H1 (cell line): ENCODE measurements at regions not wholly inside any gene's neighbourhood (a gene's known extent, or its start where the extent isn't known, plus 50 kb on each side); places are given as distances from the start of the nearest gene placed in this dataset.

ENCODE experiments used
- EGR1 ChIP-seq: IDR thresholded peaks from 2 replicates; pipeline ENCODE4 v1.6.1; 2011; ENCODE audit warnings: low read depth, low read length, borderline replicate concordance
- TF ChIP-seq, protein P1 (sequence below): fragments of 300-600 bp; sonication (generic); IDR thresholded peaks from 2 replicates; pipeline ENCODE4 v1.7.1; 2012; ENCODE audit warnings: low read length, moderate library complexity, mild to moderate bottlenecking, inconsistent platforms; ENCODE audit not compliant: insufficient replicate concordance

DNA sequence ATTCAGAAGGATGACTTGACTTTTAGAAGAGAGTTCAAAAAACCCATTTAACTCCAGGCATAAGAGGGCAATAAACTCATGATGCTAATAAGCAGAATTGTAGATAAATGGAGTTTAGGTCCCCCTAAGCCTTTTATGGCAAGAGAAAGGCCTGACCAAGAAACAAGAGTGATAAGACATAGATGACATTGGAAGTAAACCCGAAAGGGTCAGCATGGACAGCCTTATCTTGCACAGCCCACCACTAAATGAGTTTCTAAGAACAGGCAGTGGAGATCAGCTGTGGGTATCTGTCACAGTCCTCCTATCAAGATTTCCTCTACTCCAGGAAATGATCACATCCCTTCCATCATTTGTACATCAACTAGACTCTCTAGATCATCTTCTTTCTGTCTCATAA, 457.9 kb upstream of the ADAMTS9 start (continued):
- TF ChIP-seq, protein P1, sequence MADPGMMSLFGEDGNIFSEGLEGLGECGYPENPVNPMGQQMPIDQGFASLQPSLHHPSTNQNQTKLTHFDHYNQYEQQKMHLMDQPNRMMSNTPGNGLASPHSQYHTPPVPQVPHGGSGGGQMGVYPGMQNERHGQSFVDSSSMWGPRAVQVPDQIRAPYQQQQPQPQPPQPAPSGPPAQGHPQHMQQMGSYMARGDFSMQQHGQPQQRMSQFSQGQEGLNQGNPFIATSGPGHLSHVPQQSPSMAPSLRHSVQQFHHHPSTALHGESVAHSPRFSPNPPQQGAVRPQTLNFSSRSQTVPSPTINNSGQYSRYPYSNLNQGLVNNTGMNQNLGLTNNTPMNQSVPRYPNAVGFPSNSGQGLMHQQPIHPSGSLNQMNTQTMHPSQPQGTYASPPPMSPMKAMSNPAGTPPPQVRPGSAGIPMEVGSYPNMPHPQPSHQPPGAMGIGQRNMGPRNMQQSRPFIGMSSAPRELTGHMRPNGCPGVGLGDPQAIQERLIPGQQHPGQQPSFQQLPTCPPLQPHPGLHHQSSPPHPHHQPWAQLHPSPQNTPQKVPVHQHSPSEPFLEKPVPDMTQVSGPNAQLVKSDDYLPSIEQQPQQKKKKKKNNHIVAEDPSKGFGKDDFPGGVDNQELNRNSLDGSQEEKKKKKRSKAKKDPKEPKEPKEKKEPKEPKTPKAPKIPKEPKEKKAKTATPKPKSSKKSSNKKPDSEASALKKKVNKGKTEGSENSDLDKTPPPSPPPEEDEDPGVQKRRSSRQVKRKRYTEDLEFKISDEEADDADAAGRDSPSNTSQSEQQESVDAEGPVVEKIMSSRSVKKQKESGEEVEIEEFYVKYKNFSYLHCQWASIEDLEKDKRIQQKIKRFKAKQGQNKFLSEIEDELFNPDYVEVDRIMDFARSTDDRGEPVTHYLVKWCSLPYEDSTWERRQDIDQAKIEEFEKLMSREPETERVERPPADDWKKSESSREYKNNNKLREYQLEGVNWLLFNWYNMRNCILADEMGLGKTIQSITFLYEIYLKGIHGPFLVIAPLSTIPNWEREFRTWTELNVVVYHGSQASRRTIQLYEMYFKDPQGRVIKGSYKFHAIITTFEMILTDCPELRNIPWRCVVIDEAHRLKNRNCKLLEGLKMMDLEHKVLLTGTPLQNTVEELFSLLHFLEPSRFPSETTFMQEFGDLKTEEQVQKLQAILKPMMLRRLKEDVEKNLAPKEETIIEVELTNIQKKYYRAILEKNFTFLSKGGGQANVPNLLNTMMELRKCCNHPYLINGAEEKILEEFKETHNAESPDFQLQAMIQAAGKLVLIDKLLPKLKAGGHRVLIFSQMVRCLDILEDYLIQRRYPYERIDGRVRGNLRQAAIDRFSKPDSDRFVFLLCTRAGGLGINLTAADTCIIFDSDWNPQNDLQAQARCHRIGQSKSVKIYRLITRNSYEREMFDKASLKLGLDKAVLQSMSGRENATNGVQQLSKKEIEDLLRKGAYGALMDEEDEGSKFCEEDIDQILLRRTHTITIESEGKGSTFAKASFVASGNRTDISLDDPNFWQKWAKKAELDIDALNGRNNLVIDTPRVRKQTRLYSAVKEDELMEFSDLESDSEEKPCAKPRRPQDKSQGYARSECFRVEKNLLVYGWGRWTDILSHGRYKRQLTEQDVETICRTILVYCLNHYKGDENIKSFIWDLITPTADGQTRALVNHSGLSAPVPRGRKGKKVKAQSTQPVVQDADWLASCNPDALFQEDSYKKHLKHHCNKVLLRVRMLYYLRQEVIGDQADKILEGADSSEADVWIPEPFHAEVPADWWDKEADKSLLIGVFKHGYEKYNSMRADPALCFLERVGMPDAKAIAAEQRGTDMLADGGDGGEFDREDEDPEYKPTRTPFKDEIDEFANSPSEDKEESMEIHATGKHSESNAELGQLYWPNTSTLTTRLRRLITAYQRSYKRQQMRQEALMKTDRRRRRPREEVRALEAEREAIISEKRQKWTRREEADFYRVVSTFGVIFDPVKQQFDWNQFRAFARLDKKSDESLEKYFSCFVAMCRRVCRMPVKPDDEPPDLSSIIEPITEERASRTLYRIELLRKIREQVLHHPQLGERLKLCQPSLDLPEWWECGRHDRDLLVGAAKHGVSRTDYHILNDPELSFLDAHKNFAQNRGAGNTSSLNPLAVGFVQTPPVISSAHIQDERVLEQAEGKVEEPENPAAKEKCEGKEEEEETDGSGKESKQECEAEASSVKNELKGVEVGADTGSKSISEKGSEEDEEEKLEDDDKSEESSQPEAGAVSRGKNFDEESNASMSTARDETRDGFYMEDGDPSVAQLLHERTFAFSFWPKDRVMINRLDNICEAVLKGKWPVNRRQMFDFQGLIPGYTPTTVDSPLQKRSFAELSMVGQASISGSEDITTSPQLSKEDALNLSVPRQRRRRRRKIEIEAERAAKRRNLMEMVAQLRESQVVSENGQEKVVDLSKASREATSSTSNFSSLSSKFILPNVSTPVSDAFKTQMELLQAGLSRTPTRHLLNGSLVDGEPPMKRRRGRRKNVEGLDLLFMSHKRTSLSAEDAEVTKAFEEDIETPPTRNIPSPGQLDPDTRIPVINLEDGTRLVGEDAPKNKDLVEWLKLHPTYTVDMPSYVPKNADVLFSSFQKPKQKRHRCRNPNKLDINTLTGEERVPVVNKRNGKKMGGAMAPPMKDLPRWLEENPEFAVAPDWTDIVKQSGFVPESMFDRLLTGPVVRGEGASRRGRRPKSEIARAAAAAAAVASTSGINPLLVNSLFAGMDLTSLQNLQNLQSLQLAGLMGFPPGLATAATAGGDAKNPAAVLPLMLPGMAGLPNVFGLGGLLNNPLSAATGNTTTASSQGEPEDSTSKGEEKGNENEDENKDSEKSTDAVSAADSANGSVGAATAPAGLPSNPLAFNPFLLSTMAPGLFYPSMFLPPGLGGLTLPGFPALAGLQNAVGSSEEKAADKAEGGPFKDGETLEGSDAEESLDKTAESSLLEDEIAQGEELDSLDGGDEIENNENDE, result no peak
- TF ChIP-seq EGR1, result no peak
